PC-9 (cell line): ENCODE measurements at regions not wholly inside any gene's neighbourhood (a gene's known extent, or its start where the extent isn't known, plus 50 kb on each side); places are given as distances from the start of the nearest gene placed in this dataset.

Experiments used
- BruUV-seq: library from RNA; stranded (reverse); fragments of 400-500 nt; replicated peaks from 2 replicates; lab custom pipeline; 2021; lab: Mats Ljungman, UMichigan
- CTCF ChIA-PET: fragments of 300-600 bp; sonication (Branson Sonifier 250); formaldehyde crosslinking; loops from one replicate; lab custom pipeline; 2022; ENCODE audit warnings: antibody characterized with exemption; lab: Charles Lee
- POLR2A ChIA-PET: fragments of 300-600 bp; sonication (Branson Sonifier 250); formaldehyde crosslinking; loops from one replicate; lab custom pipeline; 2022; ENCODE audit warnings: antibody characterized with exemption; ENCODE audit not compliant: unreplicated experiment; lab: Charles Lee
- DNase-seq, 2 experiments: peaks; one replicate each; pipeline versions ENCODE4 v3.0.0 to v3.0.0-alpha.2; 2015 to 2022; ENCODE audit warnings: mixed read lengths in 1 of 2
- H2AFZ ChIP-seq: fragments of 200-600 bp; sonication (generic); 2 replicates; pipeline ENCODE4 v1.8.1; 2017; ENCODE audit warnings: antibody characterized with exemption
- H3F3A ChIP-seq: fragments of 200-600 bp; sonication (generic); 2 replicates; pipeline ENCODE4 v1.8.1; 2017; ENCODE audit warnings: antibody characterized with exemption, mild to moderate bottlenecking, low read depth; ENCODE audit not compliant: insufficient read depth
- H3K27ac ChIP-seq: fragments of 200-600 bp; sonication (generic); 2 replicates; pipeline ENCODE4 v1.6.1; 2016; ENCODE audit warnings: mixed run types
- H3K27me3 ChIP-seq: fragments of 200-600 bp; sonication (generic); 2 replicates; pipeline ENCODE4 v1.6.1; 2016; ENCODE audit warnings: low read depth, mixed run types; ENCODE audit not compliant: insufficient read depth
- H3K36me3 ChIP-seq: fragments of 200-600 bp; sonication (generic); 2 replicates; pipeline ENCODE4 v1.6.1; 2016; ENCODE audit warnings: low read depth, mixed run types
- H3K4me1 ChIP-seq: fragments of 200-600 bp; sonication (generic); replicated peaks from 2 replicates; pipeline ENCODE4 v1.6.1; 2016; ENCODE audit warnings: mixed run types; ENCODE audit not compliant: insufficient read depth
- H3K4me2 ChIP-seq: fragments of 200-600 bp; sonication (generic); 2 replicates; pipeline ENCODE4 v1.6.1; 2017; ENCODE audit warnings: mixed run types
- H3K4me3 ChIP-seq: fragments of 200-600 bp; sonication (generic); 2 replicates; pipeline ENCODE4 v1.6.1; 2016; ENCODE audit warnings: mixed run types
- H3K79me2 ChIP-seq: fragments of 200-600 bp; sonication (generic); 2 replicates; pipeline ENCODE4 v1.6.1; 2017; ENCODE audit warnings: low read depth, mixed run types
- H3K9me2 ChIP-seq: fragments of 200-600 bp; sonication (generic); 2 replicates; pipeline ENCODE4 v1.8.1; 2017; ENCODE audit warnings: mild to moderate bottlenecking; ENCODE audit not compliant: insufficient read depth
- H3K9me3 ChIP-seq: fragments of 200-600 bp; sonication (generic); 2 replicates; pipeline ENCODE4 v1.8.1; 2016; ENCODE audit warnings: low read depth; ENCODE audit not compliant: insufficient read depth
- H4K20me1 ChIP-seq: fragments of 200-600 bp; sonication (generic); 2 replicates; pipeline ENCODE4 v1.8.1; 2017; ENCODE audit not compliant: insufficient read depth
- CTCF ChIP-seq: fragments of 200-600 bp; sonication (generic); conservative IDR thresholded peaks from 2 replicates; pipeline ENCODE4 v1.6.1; 2017; ENCODE audit warnings: mixed run types, antibody characterized with exemption, mild to moderate bottlenecking, moderate library complexity
- EZH2 ChIP-seq: fragments of 200-600 bp; sonication (generic); IDR thresholded peaks from 2 replicates; pipeline ENCODE4 v1.8.0; 2017; ENCODE audit warnings: antibody characterized with exemption, low read depth
- intact Hi-C: fragments of 100-400 bp; cut with micrococcal nuclease; formaldehyde crosslinking; loops from one replicate; pipeline ENCODE4 v1.10.0; 2022; ENCODE audit not compliant: unreplicated experiment

DNA sequence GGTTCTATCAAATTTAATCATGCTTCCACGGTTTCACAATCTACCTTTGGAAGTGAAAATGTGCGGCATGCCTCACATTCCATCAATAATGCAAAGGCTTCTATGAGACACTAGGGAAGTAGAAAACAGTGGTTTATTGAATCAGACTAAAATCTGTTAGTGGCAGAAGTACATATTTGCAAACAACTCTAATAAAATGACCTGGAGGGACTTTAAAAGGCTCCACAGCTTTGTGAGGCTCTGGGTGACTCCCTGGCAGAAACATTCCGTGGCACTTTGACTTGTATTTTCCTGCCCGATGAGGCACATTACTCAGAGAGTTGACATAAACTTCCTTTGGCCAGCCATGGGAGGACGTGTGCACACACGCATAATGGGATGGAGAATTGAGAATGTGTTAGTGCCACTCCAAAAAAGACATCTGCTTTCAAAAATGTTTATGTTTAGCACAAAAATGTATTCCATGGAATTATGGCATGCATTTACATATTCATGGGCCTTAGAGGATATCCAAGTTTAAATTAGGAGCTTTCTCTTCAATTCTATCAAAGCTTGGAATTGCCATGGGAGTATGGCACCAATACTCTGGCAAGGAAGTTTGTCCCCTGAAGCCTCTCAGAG lies 60.0 kb upstream of the SSX2IP start:
- Histone ChIP-seq H3K4me3 (no peak overlapping the region), H2AFZ (no peak overlapping the region), H3K4me1 (no peaks in the 10 kb centered on the region), H3K79me2 (no peaks in the 10 kb centered on the region), H3K27me3 (no peaks in the 10 kb centered on the region), H3K4me2 (no peak overlapping the region), H3K9me3 (no peaks in the 10 kb centered on the region), H3K9me2 (no peaks in the 10 kb centered on the region), H3K36me3 (no peaks in the 10 kb centered on the region), H4K20me1 (no peaks in the 10 kb centered on the region), H3K27ac (no peak overlapping the region), H3F3A (no peaks in the 10 kb centered on the region)
- no peak for DNase-seq
- TF ChIP-seq EZH2 (no peak), CTCF (no peak)
- BruUV-seq = no TSS peak
- intact Hi-C loops = loop anchor here (5.0 kb wide), 3 partner anchors 128 to 608 kb away; partner anchors contain the start of gene PRKACB
- ChIA-PET CTCF (interaction anchor here (1.0 kb wide), 1 partner anchor 115 kb away, joined by 3 read pairs; no protein-coding TSS in a partner anchor), POLR2A (no interaction called here)

GRCh38 chr1:84749427-84749826 lies 59.2 kb upstream of the SSX2IP start:
- ChIA-PET POLR2A (no interaction called here), CTCF (no interaction called here)
- H3K4me3 ChIP-seq = no peak overlapping the region
- H3K4me1 ChIP-seq = no peaks in the 10 kb centered on the region
- H4K20me1 ChIP-seq = no peaks in the 10 kb centered on the region
- TF ChIP-seq CTCF = no peak
- TF ChIP-seq EZH2 = no peak
- H3F3A ChIP-seq = no peaks in the 10 kb centered on the region
- no peaks in the 10 kb centered on the region for H3K79me2 ChIP-seq
- H3K36me3 ChIP-seq = no peaks in the 10 kb centered on the region
- no peaks in the 10 kb centered on the region for H3K27me3 ChIP-seq
- no peak overlapping the region for H2AFZ ChIP-seq
- H3K4me2 ChIP-seq = no peak overlapping the region
- no peaks in the 10 kb centered on the region for H3K9me2 ChIP-seq
- intact Hi-C loops = no loop called here
- BruUV-seq = no TSS peak
- DNase-seq = no peak
- no peak overlapping the region for H3K27ac ChIP-seq
- H3K9me3 ChIP-seq = no peaks in the 10 kb centered on the region

DNA sequence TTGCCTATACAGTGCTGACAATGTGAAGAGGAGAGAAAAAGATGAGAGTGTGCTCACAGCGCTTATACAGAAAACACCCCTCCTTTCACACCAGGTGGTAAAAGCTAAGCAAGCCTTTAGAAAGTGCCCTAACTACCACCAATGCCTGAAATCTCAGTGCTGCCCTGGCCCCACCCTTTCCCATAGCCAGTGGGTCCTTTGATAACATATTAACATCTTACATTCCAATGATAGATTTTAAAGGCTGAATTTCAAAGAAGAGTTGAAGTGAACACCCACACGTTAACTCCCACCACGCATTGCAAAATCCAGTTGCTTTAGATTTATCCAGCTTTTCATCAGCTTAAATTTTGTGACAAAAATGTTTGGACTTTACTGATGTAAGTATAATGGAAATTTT lies 58.1 kb upstream of the SSX2IP start:
- TF ChIP-seq EZH2 = no peak
- TF ChIP-seq CTCF = no peak
- H3K27ac ChIP-seq = no peak overlapping the region
- H3K4me2 ChIP-seq = no peak overlapping the region
- no peaks in the 10 kb centered on the region for H3K79me2 ChIP-seq
- H3K27me3 ChIP-seq = no peaks in the 10 kb centered on the region
- no peaks in the 10 kb centered on the region for H3K9me2 ChIP-seq
- DNase-seq = no peak
- intact Hi-C loops = no loop called here
- no peaks in the 10 kb centered on the region for H3K9me3 ChIP-seq
- CTCF ChIA-PET = no interaction called here
- H3F3A ChIP-seq = no peaks in the 10 kb centered on the region
- no peaks in the 10 kb centered on the region for H4K20me1 ChIP-seq
- POLR2A ChIA-PET = no interaction called here
- H3K4me1 ChIP-seq = no peaks in the 10 kb centered on the region
- no peak overlapping the region for H2AFZ ChIP-seq
- H3K36me3 ChIP-seq = no peaks in the 10 kb centered on the region
- H3K4me3 ChIP-seq = no peak overlapping the region
- no TSS peak for BruUV-seq
